22Rv1 (cell line): ENCODE measurements at regions not wholly inside any gene's neighbourhood (a gene's known extent, or its start where the extent isn't known, plus 50 kb on each side); places are given as distances from the start of the nearest gene placed in this dataset.

ENCODE experiments used
- CTCF ChIP-seq: fragments of 450-650 bp; IDR thresholded peaks from 2 replicates; pipeline ENCODE4 v1.5.1; 2017; ENCODE audit warnings: mild to moderate bottlenecking
- ZFX ChIP-seq: fragments of 450-650 bp; IDR thresholded peaks from 2 replicates; pipeline ENCODE4 v1.6.1; 2017; ENCODE audit warnings: antibody characterized with exemption, borderline replicate concordance

- TF ChIP-seq CTCF: no peak
- TF ChIP-seq ZFX: no peak
Measured at GRCh38 chr15:96891046-96891445, 560.5 kb downstream of the NR2F2 start.
